Rectal smooth muscle tissue (tissue), 1 donor: ENCODE measurements at regions not wholly inside any gene's neighbourhood (a gene's known extent, or its start where the extent isn't known, plus 50 kb on each side); places are given as distances from the start of the nearest gene placed in this dataset.
"Not testable (repeated sequence)": the region's sequence is repeated elsewhere in the genome, so short reads cannot be mapped to it uniquely, and the experiment has no call there.

Source experiments
- H3K27ac ChIP-seq: one replicate; pipeline ENCODE4 v1.7.0; 2013; ENCODE audit warnings: low read depth, low read length, inconsistent platforms
- H3K27me3 ChIP-seq: one replicate; pipeline ENCODE4 v1.7.0; 2013; ENCODE audit warnings: low read length; ENCODE audit not compliant: control insufficient read depth, insufficient read depth
- H3K36me3 ChIP-seq: one replicate; pipeline ENCODE4 v1.7.0; 2013; ENCODE audit warnings: low read length; ENCODE audit not compliant: control insufficient read depth, insufficient read depth
- H3K4me1 ChIP-seq: one replicate; pipeline ENCODE4 v1.7.0; 2013; ENCODE audit warnings: low read length; ENCODE audit not compliant: control insufficient read depth, insufficient read depth
- H3K4me3 ChIP-seq: one replicate; pipeline ENCODE4 v1.7.0; 2013; ENCODE audit warnings: low read length
- H3K9ac ChIP-seq: one replicate; pipeline ENCODE4 v1.7.0; 2013; ENCODE audit warnings: low read length

DNA sequence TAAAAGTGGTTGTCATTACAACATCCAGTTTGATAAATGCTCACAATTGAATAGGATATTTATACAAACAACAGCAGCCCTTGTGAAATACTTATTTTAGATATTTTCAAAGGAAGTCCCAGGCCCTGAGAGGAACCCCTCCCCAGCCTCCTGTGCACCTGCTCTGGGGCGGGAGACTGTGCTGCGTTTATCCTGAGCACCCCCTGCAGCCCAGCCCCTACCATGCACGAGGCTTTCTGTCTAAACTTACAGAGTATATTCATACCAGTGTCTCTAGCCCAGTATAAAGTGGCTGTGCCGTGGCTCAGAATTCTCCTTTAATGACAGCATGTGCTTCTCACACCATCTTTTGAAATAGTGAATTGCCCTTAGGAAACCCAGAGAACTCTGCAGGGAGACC lies 1084.3 kb downstream of the TMEM121 start:
- Histone ChIP-seq H3K4me3 (no peak overlapping the region), H3K36me3 (no peaks in the 10 kb centered on the region), H3K4me1 (no peaks in the 10 kb centered on the region), H3K9ac (no peak overlapping the region), H3K27ac (no peak overlapping the region), H3K27me3 (no peaks in the 10 kb centered on the region)

DNA sequence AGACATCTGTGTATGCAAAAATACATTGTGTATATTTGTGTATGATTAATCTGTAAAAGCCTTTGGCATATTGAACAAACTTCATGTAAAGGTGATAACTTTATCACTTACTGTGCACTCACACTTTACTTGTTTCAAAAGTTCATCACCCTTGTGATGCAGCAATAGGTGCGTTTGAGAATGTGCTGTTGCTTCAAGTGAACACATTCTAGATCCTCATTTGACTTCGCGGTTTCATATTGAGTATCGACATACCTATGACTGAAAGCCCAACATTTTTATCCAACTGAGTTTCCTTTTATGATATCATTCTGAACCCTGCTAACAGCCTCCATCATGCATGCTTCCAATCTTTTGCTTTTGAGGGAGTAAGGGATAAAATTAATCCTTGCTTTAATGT lies 1086.9 kb downstream of the TMEM121 start:
- H3K36me3 ChIP-seq = no peaks in the 10 kb centered on the region
- no peaks in the 10 kb centered on the region for H3K4me1 ChIP-seq
- H3K4me3 ChIP-seq = no peak overlapping the region
- H3K9ac ChIP-seq = no peak overlapping the region
- H3K27me3 ChIP-seq = no peaks in the 10 kb centered on the region
- H3K27ac ChIP-seq = no peak overlapping the region

DNA sequence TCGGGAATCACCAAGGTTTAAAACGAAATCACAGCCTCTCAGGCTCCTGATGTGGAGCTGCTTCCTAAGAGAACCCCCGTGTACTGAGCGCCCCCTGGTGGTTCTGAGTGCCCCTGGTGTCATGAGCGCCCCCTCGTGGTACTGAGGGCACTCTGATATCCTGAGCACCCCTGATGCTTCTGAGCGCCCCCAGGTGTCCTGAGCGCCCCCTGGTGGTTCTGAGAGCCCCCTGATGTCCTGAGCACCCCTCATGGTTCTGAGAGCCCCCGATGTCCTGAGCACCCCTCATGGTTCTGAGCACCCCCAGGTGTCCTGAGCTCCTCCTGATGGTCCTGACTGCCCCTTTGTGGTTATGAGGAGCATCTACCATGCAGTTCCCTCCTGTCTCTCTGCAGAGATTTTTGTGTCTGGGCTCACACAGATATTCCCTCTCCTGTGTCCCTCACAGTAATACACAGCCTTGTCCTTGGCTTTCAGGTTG lies 1092.1 kb downstream of the TMEM121 start:
- H3K4me1 ChIP-seq, H3K27me3 ChIP-seq, H3K4me3 ChIP-seq, H3K36me3 ChIP-seq, H3K27ac ChIP-seq, H3K9ac ChIP-seq: not testable (repeated sequence)

GRCh38 chr14:106619606-106620005 lies 1093.2 kb downstream of the TMEM121 start:
- no peaks in the 10 kb centered on the region for H3K4me1 ChIP-seq
- H3K9ac ChIP-seq = no peak overlapping the region
- no peak overlapping the region for H3K27ac ChIP-seq
- no peaks in the 10 kb centered on the region for H3K27me3 ChIP-seq
- H3K4me3 ChIP-seq = no peak overlapping the region
- no peaks in the 10 kb centered on the region for H3K36me3 ChIP-seq

DNA sequence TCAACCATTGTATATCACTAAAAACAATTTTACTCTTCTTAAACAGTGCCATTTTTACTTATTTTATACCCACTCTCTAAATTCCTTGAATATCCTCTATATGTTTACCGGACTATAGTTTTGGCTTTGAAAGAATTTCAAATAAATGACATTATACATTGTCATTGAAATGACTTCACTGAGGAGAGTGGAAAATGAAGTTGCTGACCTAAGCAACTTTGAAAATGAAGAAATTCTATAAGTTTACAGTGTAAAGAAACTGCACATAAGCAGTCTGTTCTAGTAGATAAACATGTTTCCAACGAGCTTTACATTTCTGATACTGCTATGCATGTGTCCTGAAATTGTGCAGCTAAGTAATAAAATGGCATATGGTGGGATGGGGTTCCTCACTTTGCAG lies 1094.0 kb downstream of the TMEM121 start:
- no peaks in the 10 kb centered on the region for H3K27me3 ChIP-seq
- H3K4me1 ChIP-seq = no peaks in the 10 kb centered on the region
- no peak overlapping the region for H3K4me3 ChIP-seq
- H3K9ac ChIP-seq = no peak overlapping the region
- H3K36me3 ChIP-seq = no peaks in the 10 kb centered on the region
- H3K27ac ChIP-seq = no peak overlapping the region

GRCh38 chr14:106622200-106622745 lies 1095.9 kb downstream of the TMEM121 start:
- H3K36me3 ChIP-seq = no peaks in the 10 kb centered on the region
- H3K9ac ChIP-seq = no peak overlapping the region
- H3K27me3 ChIP-seq = no peaks in the 10 kb centered on the region
- no peaks in the 10 kb centered on the region for H3K4me1 ChIP-seq
- no peak overlapping the region for H3K27ac ChIP-seq
- H3K4me3 ChIP-seq = no peak overlapping the region

- Histone ChIP-seq H3K4me1 (no peaks in the 10 kb centered on the region), H3K36me3 (no peaks in the 10 kb centered on the region), H3K27me3 (no peaks in the 10 kb centered on the region), H3K27ac (no peak overlapping the region), H3K9ac (no peak overlapping the region), H3K4me3 (no peak overlapping the region)
Measured at GRCh38 chr14:106625186-106625585, 1098.8 kb downstream of the TMEM121 start.

GRCh38 chr14:106626469-106626868 lies 1100.1 kb downstream of the TMEM121 start:
- not testable (repeated sequence) for H3K9ac ChIP-seq, H3K4me3 ChIP-seq, H3K27ac ChIP-seq, H3K4me1 ChIP-seq, H3K27me3 ChIP-seq, H3K36me3 ChIP-seq

DNA sequence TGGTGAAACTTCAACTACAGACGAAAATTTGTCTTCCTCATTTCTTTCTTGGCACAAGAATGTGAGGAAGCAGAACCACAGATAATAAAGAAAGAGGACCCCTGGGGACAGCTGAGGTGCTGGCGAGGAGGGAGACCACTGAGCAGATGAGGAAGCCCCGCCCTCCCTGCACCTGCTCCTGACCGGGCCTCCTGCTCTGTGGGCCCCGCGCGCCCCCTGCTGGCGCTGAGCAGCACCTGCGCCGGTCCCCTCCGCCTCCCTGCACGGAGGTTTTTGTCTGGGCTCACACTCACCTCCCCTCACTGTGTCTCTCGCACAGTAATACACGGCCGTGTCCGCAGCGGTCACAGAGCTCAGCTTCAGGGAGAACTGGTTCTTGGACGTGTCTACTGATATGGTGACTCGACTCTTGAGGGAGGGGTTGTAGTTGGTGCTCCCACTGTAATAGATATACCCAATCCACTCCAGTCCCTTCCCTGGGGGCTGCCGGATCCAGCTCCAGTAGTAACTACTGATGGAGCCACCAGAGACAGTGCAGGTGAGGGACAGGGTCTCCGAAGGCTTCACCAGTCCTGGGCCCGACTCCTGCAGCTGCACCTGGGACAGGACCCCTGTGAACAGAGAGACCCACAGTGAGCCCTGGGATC lies 1100.7 kb downstream of the TMEM121 start:
- H3K27ac ChIP-seq, H3K4me3 ChIP-seq, H3K4me1 ChIP-seq, H3K9ac ChIP-seq, H3K36me3 ChIP-seq, H3K27me3 ChIP-seq: not testable (repeated sequence)

GRCh38 chr14:106631879-106632278 lies 1105.5 kb downstream of the TMEM121 start:
- no peak overlapping the region for H3K9ac ChIP-seq
- no peaks in the 10 kb centered on the region for H3K27me3 ChIP-seq

DNA sequence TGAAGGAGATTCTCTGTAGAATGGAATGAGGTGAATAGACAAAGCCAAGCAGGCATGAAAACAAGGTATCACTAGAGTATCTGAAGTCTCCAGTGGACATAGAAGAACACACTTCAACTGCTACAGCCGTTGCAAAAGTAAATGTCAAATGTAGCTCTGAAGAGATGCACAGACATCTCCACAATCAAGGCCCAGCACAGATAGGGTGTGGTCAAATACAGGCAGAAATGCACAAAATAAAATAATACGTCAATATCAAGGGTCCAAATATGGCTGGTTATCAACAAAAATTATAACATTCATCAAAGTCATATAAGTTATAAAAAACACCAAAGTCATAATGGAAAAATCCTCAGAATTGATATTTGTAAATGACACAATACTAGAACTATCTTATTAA lies 1107.3 kb downstream of the TMEM121 start:
- no peak overlapping the region for H3K27ac ChIP-seq

More at GRCh38 chr14:106631879-106632278, 1105.5 kb downstream of the TMEM121 start:
- no peaks in the 10 kb centered on the region for H3K36me3 ChIP-seq
- no peak overlapping the region for H3K4me3 ChIP-seq
- H3K27ac ChIP-seq = no peak overlapping the region
- no peaks in the 10 kb centered on the region for H3K4me1 ChIP-seq

DNA sequence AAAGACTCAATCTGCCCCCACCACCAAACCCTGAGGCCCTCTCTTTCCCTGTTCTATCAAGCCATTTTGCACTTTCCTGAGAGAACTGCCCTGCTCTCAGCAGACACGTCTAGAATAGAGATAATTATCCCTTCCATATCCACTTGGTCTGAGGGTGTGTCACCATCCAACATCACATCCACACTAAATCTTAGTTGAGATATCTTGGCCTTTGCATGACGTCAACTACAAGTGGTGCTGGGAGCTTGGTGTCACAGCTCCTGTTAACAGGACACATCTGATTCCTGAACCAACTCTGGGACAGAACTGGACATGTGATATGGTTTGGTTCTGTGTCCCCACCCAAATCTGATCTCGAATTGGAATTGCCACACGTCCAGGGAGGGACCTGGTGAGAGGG lies 1109.2 kb downstream of the TMEM121 start:
- H3K4me1 ChIP-seq = no peaks in the 10 kb centered on the region
- no peaks in the 10 kb centered on the region for H3K27me3 ChIP-seq
- no peak overlapping the region for H3K9ac ChIP-seq
- H3K27ac ChIP-seq = no peak overlapping the region
- H3K36me3 ChIP-seq = no peaks in the 10 kb centered on the region
- no peak overlapping the region for H3K4me3 ChIP-seq

More for the DNA sequence above, 1107.3 kb downstream of the TMEM121 start:
- no peak overlapping the region for H3K9ac ChIP-seq
- no peaks in the 10 kb centered on the region for H3K4me1 ChIP-seq
- no peaks in the 10 kb centered on the region for H3K36me3 ChIP-seq
- H3K4me3 ChIP-seq = no peak overlapping the region
- H3K27me3 ChIP-seq = no peaks in the 10 kb centered on the region

DNA sequence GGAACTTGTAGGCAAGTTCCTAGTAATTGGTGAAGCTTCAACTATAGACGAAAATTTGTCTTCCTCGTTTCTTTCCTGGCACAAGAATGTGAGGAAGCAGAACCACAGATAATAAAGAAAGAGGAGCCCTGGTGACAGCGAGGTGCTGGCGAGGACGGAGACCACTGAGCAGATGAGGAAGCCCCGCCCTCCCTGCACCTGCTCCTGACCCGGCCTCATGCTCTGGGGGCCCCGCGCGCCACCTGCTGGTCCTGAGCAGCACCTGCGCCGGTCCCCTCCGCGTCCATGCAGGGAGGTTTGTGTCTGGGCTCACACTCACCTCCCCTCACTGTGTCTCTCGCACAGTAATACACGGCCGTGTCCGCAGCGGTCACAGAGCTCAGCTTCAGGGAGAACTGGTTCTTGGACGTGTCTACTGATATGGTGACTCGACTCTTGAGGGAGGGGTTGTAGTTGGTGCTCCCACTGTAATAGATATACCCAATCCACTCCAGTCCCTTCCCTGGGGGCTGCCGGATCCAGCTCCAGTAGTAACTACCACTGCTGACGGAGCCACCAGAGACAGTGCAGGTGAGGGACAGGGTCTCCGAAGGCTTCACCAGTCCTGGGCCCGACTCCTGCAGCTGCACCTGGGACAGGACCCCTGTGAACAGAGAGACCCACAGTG lies 1112.5 kb downstream of the TMEM121 start:
- not testable (repeated sequence) for H3K27me3 ChIP-seq, H3K4me3 ChIP-seq, H3K4me1 ChIP-seq, H3K36me3 ChIP-seq, H3K9ac ChIP-seq, H3K27ac ChIP-seq
